Heart left ventricle (tissue), 13 donors: ENCODE measurements at regions not wholly inside any gene's neighbourhood (a gene's known extent, or its start where the extent isn't known, plus 50 kb on each side); places are given as distances from the start of the nearest gene placed in this dataset.

Source experiments
- CTCF ChIP-seq, 12 donors: fragments of 200-600 bp; sonication (generic) in 4 of 12; IDR thresholded peaks; one replicate each; pipeline versions ENCODE4 v1.5.0 to v1.8.0; 2018 to 2022; ENCODE audit warnings: antibody characterized with exemption in 12 of 12, mild to moderate bottlenecking in 5 of 12
- POLR2A ChIP-seq, 2 donors: fragments of 450-650 bp; IDR thresholded peaks; one replicate each; pipeline ENCODE4 v1.6.1; 2017; ENCODE audit warnings: antibody characterized with exemption in 2 of 2, mild to moderate bottlenecking in 2 of 2, moderate library complexity in 2 of 2
- donor health status: ischemic (EF 13 %, LVEDD 7.1; RV severe dilation, severe dysfunction).
- donor health status: DM: no; HTN: yes; CAD: no.
- donor health status: DM: no; HTN: no; CAD: no.
- donor health status: ischemic (EF 25% LVEDD 6.9; RV normal size, moderate dysfunction).
- donor health status: ischemic (EF 25% LVEDD 5.7; RV mildly dilated, moderate dysfunction).
- donor health status: ischemic (EF 35%, LVEDD 5.7; RV mildly dilated, moderate dysfunction).
- donor health status: nonischemic (EF 11% LVEDD 7.7; RV severe dilation, severe dysfunction).
- donor health status: DM: yes; HTN: yes; CAD: no.
- donor health status: PGD.
- donor health status: ischemic (EF 29% LVEDD 5.4; RV normal size, mild dysfunction).
- donor health status: nonischemic (EF 23%, LVEDD 6.1; RV moderate dilation, normal function).

GRCh38 chr18:60740313-60740712, 367.7 kb upstream of the MC4R start:
- no peak for TF ChIP-seq CTCF (IDR thresholded peaks at IDR 0.05)
- no peak for TF ChIP-seq POLR2A (IDR thresholded peaks at IDR 0.05)
